K562 (cell line): ENCODE measurements at regions not wholly inside any gene's neighbourhood (a gene's known extent, or its start where the extent isn't known, plus 50 kb on each side); places are given as distances from the start of the nearest gene placed in this dataset.

Experiments
- ATAC-seq: fragments of 200-7000 bp; cut with Tn5 transposase; 3 replicates; pipeline ENCODE4 v1.9.1; 2020; ENCODE audit warnings: moderate library complexity
- BruUV-seq: library from RNA; stranded (reverse); fragments of 400-500 nt; replicated peaks from 2 replicates; lab custom pipeline; 2021; lab: Mats Ljungman, UMichigan
- CTCF ChIA-PET: fragments of 300-600 bp; formaldehyde crosslinking; extraction: SDS; loops from one replicate; lab custom pipeline; 2021; ENCODE audit warnings: low intra/inter-chr PET ratio; lab: Yijun Ruan, JAX
- POLR2A ChIA-PET: fragments of 300-600, 350-650 bp; sonication (Branson Sonifier 250); formaldehyde crosslinking; extraction: SDS; loops from one replicate; lab custom pipeline; 2021; ENCODE audit warnings: antibody characterized with exemption, inconsistent platforms; lab: Yijun Ruan, JAX
- DNase-seq, 4 experiments: peaks; one replicate each; pipeline versions ENCODE4 v3.0.0 to v3.0.0-alpha.2; 2011 to 2018; ENCODE audit warnings: low spot score in 3 of 4, mixed read lengths in 3 of 4; ENCODE audit errors: extremely low read depth in 1 of 4
- FAIRE-seq: peaks from 2 replicates; lab custom pipeline; 2011; peaks lifted over from hg19 to GRCh38; lab: Jason Lieb, UNC
- H2AFZ ChIP-seq: 2 replicates; pipeline ENCODE4 v1.6.0; 2011; ENCODE audit warnings: low read depth, low read length, control low read depth, inconsistent platforms
- H3K27ac ChIP-seq: fragments of 200-600 bp; 3 replicates; pipeline ENCODE4 v1.8.0; 2011; ENCODE audit warnings: low read depth, mild to moderate bottlenecking, control low read depth, inconsistent platforms, low read length, moderate library complexity, mixed read lengths; ENCODE audit errors: extremely low read depth
- H3K27me3 ChIP-seq, 2 experiments: fragments of 300-600 bp in 1 of 2; 2 replicates in 1 of 2; 3 replicates in 1 of 2; pipeline versions ENCODE4 v1.6.0 to v1.8.0; 2011; ENCODE audit warnings: inconsistent platforms in 2 of 2, low read length in 2 of 2, mild to moderate bottlenecking in 1 of 2, mixed read lengths in 1 of 2, moderate library complexity in 1 of 2; ENCODE audit not compliant: control insufficient read depth in 2 of 2, insufficient read depth in 2 of 2
- H3K36me3 ChIP-seq: fragments of 300-600 bp; 3 replicates; pipeline ENCODE4 v1.8.0; 2011; ENCODE audit warnings: mild to moderate bottlenecking, low read length, inconsistent platforms; ENCODE audit not compliant: control insufficient read depth, insufficient read depth
- H3K4me1 ChIP-seq, 2 experiments: fragments of 200-600 bp in 1 of 2; replicated peaks in 1 of 2; 2 replicates in 1 of 2; 3 replicates in 1 of 2; pipeline versions ENCODE4 v1.5.1 to v1.8.0; 2011; ENCODE audit warnings: inconsistent platforms in 2 of 2, low read length in 2 of 2, mild to moderate bottlenecking in 1 of 2, mixed read lengths in 1 of 2, moderate library complexity in 1 of 2; ENCODE audit not compliant: control insufficient read depth in 2 of 2, insufficient read depth in 2 of 2
- H3K4me2 ChIP-seq: 2 replicates; pipeline ENCODE4 v1.6.1; 2011; ENCODE audit warnings: low read length, control low read depth, inconsistent platforms, mixed read lengths; ENCODE audit not compliant: insufficient read depth
- H3K4me3 ChIP-seq: fragments of 200-600 bp; sonication (generic), shearing (Covaris generic); 2 replicates; pipeline ENCODE4 v1.5.1; 2016; ENCODE audit warnings: control low read depth, inconsistent platforms
- H3K79me2 ChIP-seq: fragments of 200-600 bp; 3 replicates; pipeline ENCODE4 v1.8.0; 2011; ENCODE audit warnings: low read length, inconsistent platforms; ENCODE audit not compliant: control insufficient read depth, insufficient read depth
- H3K9ac ChIP-seq, 2 experiments: 2 replicates each; pipeline versions ENCODE4 v1.6.0 to v1.6.1; 2011; ENCODE audit warnings: low read depth in 2 of 2, low read length in 2 of 2, control low read depth in 1 of 2, inconsistent platforms in 1 of 2, mild to moderate bottlenecking in 1 of 2, mixed read lengths in 1 of 2; ENCODE audit not compliant: insufficient read depth in 1 of 2
- H3K9me1 ChIP-seq: one replicate; pipeline ENCODE4 v1.6.0; 2011; ENCODE audit warnings: inconsistent platforms, mild to moderate bottlenecking, low read length, moderate library complexity; ENCODE audit not compliant: control insufficient read depth, insufficient read depth
- H3K9me3 ChIP-seq: replicated peaks from 2 replicates; pipeline ENCODE4 v1.5.1; 2011; ENCODE audit warnings: low read depth, low read length, inconsistent platforms; ENCODE audit not compliant: control insufficient read depth, insufficient read depth
- H4K20me1 ChIP-seq: replicated peaks from 2 replicates; pipeline ENCODE4 v1.6.1; 2011; ENCODE audit warnings: low read length, inconsistent platforms, mixed read lengths; ENCODE audit not compliant: control insufficient read depth, insufficient read depth
- BCOR ChIP-seq: fragments of 450-650 bp; IDR thresholded peaks from 2 replicates; pipeline ENCODE4 v1.6.1; 2016
- DMBX1 ChIP-seq: fragments of 250-450 bp; sonication (Bioruptor Pico); IDR thresholded peaks from 2 replicates; pipeline ENCODE4 v1.8.0; 2022; ENCODE audit warnings: inconsistent platforms, mild to moderate bottlenecking, moderate library complexity, borderline replicate concordance
- FOXA3 ChIP-seq, 2 experiments: fragments of 450-650 bp in 1 of 2; sonication (generic) in 1 of 2; formaldehyde crosslinking; IDR thresholded peaks in 1 of 2; conservative IDR thresholded peaks in 1 of 2; 2 replicates each; pipeline versions ENCODE4 v1.4.0 to v1.8.0; 2020 to 2022; ENCODE audit warnings: mild to moderate bottlenecking in 2 of 2, missing genetic modification reagents in 1 of 2
- GTF2E2 ChIP-seq: fragments of 200-800 bp; sonication (Bioruptor generic); IDR thresholded peaks from 2 replicates; pipeline ENCODE4 v1.6.1; 2016; ENCODE audit warnings: missing genetic modification characterization, missing compliant biosample characterization
- POLR2A ChIP-seq: fragments of 450-650 bp; conservative IDR thresholded peaks from 2 replicates; pipeline ENCODE4 v1.6.1; 2016
- POLR2AphosphoS2 ChIP-seq: IDR thresholded peaks from 2 replicates; pipeline ENCODE4 v1.6.1; 2012; ENCODE audit warnings: low read length, improper control_type of control experiment
- POLR2G ChIP-seq: fragments of 200-400 bp; formaldehyde crosslinking; IDR thresholded peaks from 2 replicates; pipeline ENCODE4 v1.6.1; 2017; ENCODE audit warnings: low read depth, mild to moderate bottlenecking, antibody characterized with exemption, low read length, moderate library complexity
- RBM25 ChIP-seq: fragments of 200-400 bp; formaldehyde crosslinking; IDR thresholded peaks from 2 replicates; pipeline ENCODE4 v1.6.1; 2018; ENCODE audit warnings: low read length, low read depth, moderate library complexity; ENCODE audit not compliant: severe bottlenecking
- THRB ChIP-seq: fragments of 450-650 bp; formaldehyde crosslinking; conservative IDR thresholded peaks from 2 replicates; pipeline ENCODE4 v1.4.0; 2022; ENCODE audit warnings: mild to moderate bottlenecking, missing genetic modification characterization
- ZNF165 ChIP-seq: fragments of 250-450 bp; sonication (Bioruptor Pico); IDR thresholded peaks from 2 replicates; pipeline ENCODE4 v1.4.0; 2020; ENCODE audit warnings: borderline replicate concordance
- ZNF316 ChIP-seq: fragments of 450-650 bp; IDR thresholded peaks from 2 replicates; pipeline ENCODE4 v1.6.1; 2016
- ZNF57 ChIP-seq: fragments of 450-650 bp; formaldehyde crosslinking; IDR thresholded peaks from 2 replicates; pipeline ENCODE4 v1.4.0; 2020; ENCODE audit warnings: mild to moderate bottlenecking, moderate library complexity
- ZNF644 ChIP-seq: fragments of 200-800 bp; sonication (Bioruptor generic); IDR thresholded peaks from 2 replicates; pipeline ENCODE4 v1.6.1; 2016; ENCODE audit warnings: low read depth, missing genetic modification characterization, missing compliant biosample characterization
- ZNF695 ChIP-seq: fragments of 450-650 bp; formaldehyde crosslinking; IDR thresholded peaks from 2 replicates; pipeline ENCODE4 v1.4.0; 2020; ENCODE audit warnings: mild to moderate bottlenecking, moderate library complexity
- ZNF785 ChIP-seq: fragments of 250-450 bp; sonication (Bioruptor Pico); IDR thresholded peaks from 2 replicates; pipeline ENCODE4 v1.4.0; 2020; ENCODE audit warnings: mild to moderate bottlenecking
- ZNF830 ChIP-seq: fragments of 250-450 bp; sonication (Bioruptor Pico); IDR thresholded peaks from 2 replicates; pipeline ENCODE4 v1.5.0; 2021; ENCODE audit warnings: mild to moderate bottlenecking
- WGBS: fragments of 100-300 bp; shearing (Covaris generic); methylation state at CpG from one replicate; pipeline ENCODE4 v1.1.6; 2016; ENCODE audit warnings: low coverage, mixed read lengths; ENCODE audit not compliant: insufficient coverage; ENCODE audit errors: missing lambda C conversion rate; 5-methylcytosine and 5-hydroxymethylcytosine counted together
- in situ Hi-C: fragments of 300-500 bp; cut with MboI; formaldehyde crosslinking; loops from 4 replicates; pipeline ENCODE4 v1.15.0; 2018; ENCODE audit warnings: inconsistent platforms, mixed read lengths
- intact Hi-C: fragments of 100-400 bp; cut with micrococcal nuclease; formaldehyde crosslinking; loops from 2 replicates; pipeline ENCODE4 v1.14.2; 2022

- Histone ChIP-seq H3K27ac (no peak overlapping the region), H3K9me1 (no peaks in the 10 kb centered on the region), H3K36me3 (no peaks in the 10 kb centered on the region), H3K4me2 (no peak overlapping the region), H2AFZ (no peak overlapping the region), H3K9me3 (no peaks in the 10 kb centered on the region), H3K4me3 (no peak overlapping the region), H3K9ac (no peak overlapping the region), H3K79me2 (no peaks in the 10 kb centered on the region), H3K4me1 (no peaks in the 10 kb centered on the region), H4K20me1 (no peaks in the 10 kb centered on the region), H3K27me3 (no peaks in the 10 kb centered on the region)
- FAIRE-seq = no peak
- CTCF ChIA-PET = no interaction called here
- TF ChIP-seq ZNF316 (no peak), ZNF695 (CRISPR knock-in tag) (no peak)
- no peak for ATAC-seq
- BruUV-seq = no TSS peak
- POLR2A ChIA-PET = no interaction called here
- intact Hi-C loops (no loop called here), in situ Hi-C loops (no loop called here)
- DNase-seq = no peak
Measured at GRCh38 chr4:17315459-17315858, 196.4 kb downstream of the QDPR start.

- ChIA-PET POLR2A (interaction anchor here (0.6 kb wide), 1 partner anchor 70 kb away, joined by 3 read pairs; no protein-coding TSS in a partner anchor), CTCF (no interaction called here)
- DNase-seq (no peak), ATAC-seq (no peak), FAIRE-seq (no peak)
- in situ Hi-C loops (no loop called here), intact Hi-C loops (no loop called here)
- H3K4me2 ChIP-seq = no peak overlapping the region
- no peaks in the 10 kb centered on the region for H3K27me3 ChIP-seq
- H3K36me3 ChIP-seq = no peaks in the 10 kb centered on the region
- no peak overlapping the region for H3K4me3 ChIP-seq
- H3K4me1 ChIP-seq = no peaks in the 10 kb centered on the region
- 0% methylated on average over 2 of the region's 2 CpGs for WGBS
- no peak overlapping the region for H3K27ac ChIP-seq
- H2AFZ ChIP-seq = no peak overlapping the region
- H4K20me1 ChIP-seq = no peaks in the 10 kb centered on the region
- no peaks in the 10 kb centered on the region for H3K9me1 ChIP-seq
- BruUV-seq = no TSS peak
- no peaks in the 10 kb centered on the region for H3K9me3 ChIP-seq
- no peaks in the 10 kb centered on the region for H3K79me2 ChIP-seq
- H3K9ac ChIP-seq = no peak overlapping the region
- TF ChIP-seq POLR2A = no peak
- TF ChIP-seq RBM25 = no peak
- no peak for TF ChIP-seq POLR2AphosphoS2
- no peak for TF ChIP-seq ZNF57
- TF ChIP-seq ZNF165 (CRISPR knock-in tag) = no peak
- no peak for TF ChIP-seq THRB
- TF ChIP-seq DMBX1 (CRISPR knock-in tag) = no peak
- TF ChIP-seq ZNF785 (CRISPR knock-in tag) = no peak
- TF ChIP-seq ZNF830 (CRISPR knock-in tag) = no peak
- no peak for TF ChIP-seq POLR2G
- TF ChIP-seq FOXA3 (CRISPR knock-in tag; conservative IDR thresholded peaks at IDR 0.05 in 1 of 2, IDR thresholded peaks at IDR 0.05 in 1 of 2) = no peak
- TF ChIP-seq BCOR = no peak
- no peak for TF ChIP-seq GTF2E2 (tag)
- no peak for TF ChIP-seq ZNF644 (tag)
Measured at GRCh38 chr4:17313194-17313593, 198.7 kb downstream of the QDPR start.
